ENCODE measurements at regions not wholly inside any gene's neighbourhood (a gene's known extent, or its start where the extent isn't known, plus 50 kb on each side); places are given as distances from the start of the nearest gene placed in this dataset.
A peak's percentile ranks its signal among the peaks of the same experiment; 100 is the strongest.

GRCh38 chr5:82356808-82357671 lies 78.9 kb upstream of the RPS23 start:
- ChIA-PET SMC1A (ENCODE audit: uncharacterized antibody, unreplicated experiment) (interaction anchor here (0.8 to 2.9 kb wide), 3 partner anchors 11 to 38 kb away, joined by 3 to 9 read pairs (median 7); no protein-coding TSS in a partner anchor), CTCF (interaction anchor here (0.9 kb wide), 1 partner anchor 10 kb away, joined by 3 read pairs; no protein-coding TSS in a partner anchor), POLR2A (no interaction called here), RAD21 (ENCODE audit: unreplicated experiment) (interaction anchor here (0.7 kb wide), 1 partner anchor 562 kb away, joined by 3 read pairs; no protein-coding TSS in a partner anchor)
- TF ChIP-seq SUPT20H (IDR thresholded peaks at IDR 0.05; ENCODE audit: borderline replicate concordance, control insufficient read depth, low read depth, low read length) (no peak), IKZF2 (IDR thresholded peaks at IDR 0.05) (peak; percentile 21; a peak in 1 of 4 replicates), NBN (IDR thresholded peaks at IDR 0.05) (no peak), ZNF24 (IDR thresholded peaks at IDR 0.05) (no peak), RUNX3 (IDR thresholded peaks at IDR 0.05; ENCODE audit: low read length) (peak; percentile 92), CHD1 (IDR thresholded peaks at IDR 0.05; ENCODE audit: low read depth, low read length) (no peak), KAT2A (conservative IDR thresholded peaks at IDR 0.05; ENCODE audit: control insufficient read depth, low read depth, low read length) (no peak), RCOR1 (conservative IDR thresholded peaks at IDR 0.05; ENCODE audit: low read depth, low read length) (no peak), TCF7 (IDR thresholded peaks at IDR 0.05; ENCODE audit: borderline replicate concordance) (peak; percentile 97), GABPA (IDR thresholded peaks at IDR 0.05; ENCODE audit: low read depth) (no peak), BACH1 (IDR thresholded peaks at IDR 0.05; ENCODE audit: borderline replicate concordance) (no peak), NFIC (IDR thresholded peaks at IDR 0.05; ENCODE audit: low read depth, low read length) (peak; percentile 48; the same call in 1 of the 2 replicates), ELK1 (IDR thresholded peaks at IDR 0.05; ENCODE audit: low read depth, low read length) (no peak), BHLHE40 (IDR thresholded peaks at IDR 0.05; ENCODE audit: borderline replicate concordance in 1 of 2, low read depth in 2 of 2, low read length in 1 of 2) (peak in 1 of 2 experiments; percentile 34; a peak in 1 of 4 replicates)
- TF ChIP-seq, protein P1, sequence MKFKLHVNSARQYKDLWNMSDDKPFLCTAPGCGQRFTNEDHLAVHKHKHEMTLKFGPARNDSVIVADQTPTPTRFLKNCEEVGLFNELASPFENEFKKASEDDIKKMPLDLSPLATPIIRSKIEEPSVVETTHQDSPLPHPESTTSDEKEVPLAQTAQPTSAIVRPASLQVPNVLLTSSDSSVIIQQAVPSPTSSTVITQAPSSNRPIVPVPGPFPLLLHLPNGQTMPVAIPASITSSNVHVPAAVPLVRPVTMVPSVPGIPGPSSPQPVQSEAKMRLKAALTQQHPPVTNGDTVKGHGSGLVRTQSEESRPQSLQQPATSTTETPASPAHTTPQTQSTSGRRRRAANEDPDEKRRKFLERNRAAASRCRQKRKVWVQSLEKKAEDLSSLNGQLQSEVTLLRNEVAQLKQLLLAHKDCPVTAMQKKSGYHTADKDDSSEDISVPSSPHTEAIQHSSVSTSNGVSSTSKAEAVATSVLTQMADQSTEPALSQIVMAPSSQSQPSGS (IDR thresholded peaks at IDR 0.05; ENCODE audit: low read length) = peak; percentile 20; the same call in 1 of the 2 replicates
- BruUV-seq (replicated peaks) = no TSS peak
- peak; percentile 40 for DNase-seq (ENCODE audit: low read depth, low spot score)
- no peaks in the 10 kb centered on the region for H4K20me1 ChIP-seq (ENCODE audit: control insufficient read depth, insufficient read depth)
- H3K9me3 ChIP-seq (replicated peaks; ENCODE audit: control insufficient read depth, insufficient read depth, low read length) = no peaks in the 10 kb centered on the region
- peak overlapping the region; percentile 31; the same call in 1 of the 2 replicates for H3K4me2 ChIP-seq (ENCODE audit: control insufficient read depth, insufficient read depth)
- H3K27ac ChIP-seq (ENCODE audit: control insufficient read depth, insufficient read depth) = no peak overlapping the region
- WGBS (ENCODE audit: insufficient coverage, insufficient replicate concordance, low lambda C conversion rate, missing lambda C conversion rate) = 19% methylated on average over 14 of the region's 14 CpGs
- H3K4me3 ChIP-seq = no peak overlapping the region
- H3K27me3 ChIP-seq (replicated peaks in 1 of 2; ENCODE audit: control insufficient read depth in 2 of 2, insufficient read depth in 2 of 2, low read length in 1 of 2) = no peaks in the 10 kb centered on the region
- peak; percentile 88 for ATAC-seq
- in situ Hi-C loops (cut with MboI) (loop anchor here (10.0 kb wide), 1 partner anchor 1118 kb away; the partner anchor contains the start of gene VCAN), intact Hi-C loops (cut with micrococcal nuclease; ENCODE audit: unreplicated experiment) (no loop called here)
- no peak overlapping the region for H3K9ac ChIP-seq (ENCODE audit: control insufficient read depth, insufficient read depth, low read length)
- FAIRE-seq = peak; percentile 86
- peaks cover 4% of the 10 kb centered on the region for H3K4me1 ChIP-seq (ENCODE audit: control insufficient read depth, insufficient read depth, low read length)
- H3K36me3 ChIP-seq (ENCODE audit: control insufficient read depth in 2 of 2, insufficient read depth in 2 of 2, low read length in 1 of 2) = no peaks in the 10 kb centered on the region
- H3K79me2 ChIP-seq (ENCODE audit: control insufficient read depth, insufficient read depth, low read length) = no peaks in the 10 kb centered on the region
- peak overlapping the region; percentile 3 for H2AFZ ChIP-seq (ENCODE audit: control insufficient read depth, low read depth, low read length)

Data from GM12878 (cell line).